Mesenchymal stem cell (in vitro differentiated cells and primary cell): ENCODE measurements at regions not wholly inside any gene's neighbourhood (a gene's known extent, or its start where the extent isn't known, plus 50 kb on each side); places are given as distances from the start of the nearest gene placed in this dataset.

Experiments used
- DNase-seq: peaks from one replicate; pipeline ENCODE4 v3.0.0-alpha.2; 2013
- H2AFZ ChIP-seq: one replicate; pipeline ENCODE4 v1.6.1; 2013; ENCODE audit warnings: low read depth, mild to moderate bottlenecking, control low read depth, inconsistent platforms, low read length, moderate library complexity
- H2AK5ac ChIP-seq: 2 replicates; pipeline ENCODE4 v1.6.1; 2013; ENCODE audit warnings: low read length, moderate library complexity, mild to moderate bottlenecking, inconsistent platforms; ENCODE audit not compliant: severe bottlenecking
- H2BK120ac ChIP-seq: one replicate; pipeline ENCODE4 v1.6.1; 2013; ENCODE audit warnings: low read depth, mild to moderate bottlenecking, inconsistent platforms, low read length, moderate library complexity
- H2BK12ac ChIP-seq, 2 experiments: one replicate each; pipeline ENCODE4 v1.6.1; 2013; ENCODE audit warnings: inconsistent platforms in 2 of 2, low read length in 2 of 2, mild to moderate bottlenecking in 2 of 2, moderate library complexity in 2 of 2, control low read depth in 1 of 2
- H2BK15ac ChIP-seq: one replicate; pipeline ENCODE4 v1.6.1; 2013; ENCODE audit warnings: mild to moderate bottlenecking, low read depth, inconsistent platforms; ENCODE audit not compliant: poor library complexity, severe bottlenecking
- H2BK5ac ChIP-seq: 2 replicates; pipeline ENCODE4 v1.6.1; 2013; ENCODE audit warnings: low read depth, mild to moderate bottlenecking, low read length, control low read depth, inconsistent platforms; ENCODE audit not compliant: poor library complexity, severe bottlenecking
- H3K14ac ChIP-seq, 2 experiments: one replicate each; pipeline ENCODE4 v1.6.1; 2013; ENCODE audit warnings: inconsistent platforms in 2 of 2, low read length in 2 of 2, control low read depth in 1 of 2, mild to moderate bottlenecking in 1 of 2, moderate library complexity in 1 of 2
- H3K18ac ChIP-seq, 2 experiments: one replicate each; pipeline ENCODE4 v1.6.1; 2013; ENCODE audit warnings: inconsistent platforms in 2 of 2, low read length in 2 of 2, control low read depth in 1 of 2, low read depth in 1 of 2, mild to moderate bottlenecking in 1 of 2
- H3K23ac ChIP-seq, 2 experiments: one replicate each; pipeline ENCODE4 v1.6.1; 2013; ENCODE audit warnings: inconsistent platforms in 2 of 2, low read length in 2 of 2, mild to moderate bottlenecking in 2 of 2, moderate library complexity in 2 of 2, control low read depth in 1 of 2
- H3K27ac ChIP-seq: 2 replicates; pipeline ENCODE4 v1.5.1; 2013; ENCODE audit warnings: mild to moderate bottlenecking, moderate library complexity, low read length, control low read depth, inconsistent platforms; ENCODE audit not compliant: poor library complexity, severe bottlenecking
- H3K27me3 ChIP-seq, 2 experiments: 2 replicates each; pipeline versions ENCODE4 v1.6.1 to v1.7.0; 2013; ENCODE audit warnings: low read length in 2 of 2, mild to moderate bottlenecking in 2 of 2, moderate library complexity in 2 of 2, control low read depth in 1 of 2, inconsistent platforms in 1 of 2; ENCODE audit not compliant: control insufficient read depth in 1 of 2, insufficient read depth in 1 of 2
- H3K36me3 ChIP-seq, 2 experiments: 2 replicates each; pipeline versions ENCODE4 v1.6.1 to v1.7.0; 2013; ENCODE audit warnings: low read length in 2 of 2, control low read depth in 1 of 2, inconsistent platforms in 1 of 2, low read depth in 1 of 2, mild to moderate bottlenecking in 1 of 2; ENCODE audit not compliant: insufficient read depth in 2 of 2, control insufficient read depth in 1 of 2
- H3K4ac ChIP-seq, 2 experiments: one replicate each; pipeline ENCODE4 v1.6.1; 2013; ENCODE audit warnings: inconsistent platforms in 2 of 2, low read length in 2 of 2, mild to moderate bottlenecking in 2 of 2, moderate library complexity in 2 of 2, control low read depth in 1 of 2, low read depth in 1 of 2
- H3K4me1 ChIP-seq: 2 replicates; pipeline ENCODE4 v1.6.1; 2013; ENCODE audit warnings: low read depth, low read length, control low read depth; ENCODE audit not compliant: control insufficient read depth, insufficient read depth
- H3K4me2 ChIP-seq: 2 replicates; pipeline ENCODE4 v1.6.1; 2013; ENCODE audit warnings: low read length, mild to moderate bottlenecking, inconsistent platforms; ENCODE audit not compliant: poor library complexity, severe bottlenecking
- H3K4me3 ChIP-seq, 2 experiments: 2 replicates each; pipeline versions ENCODE4 v1.5.1 to v1.7.0; 2013; ENCODE audit warnings: low read length in 2 of 2, mild to moderate bottlenecking in 2 of 2, control low read depth in 1 of 2, low read depth in 1 of 2; ENCODE audit not compliant: insufficient read depth in 1 of 2
- H3K79me1 ChIP-seq: replicated peaks from 2 replicates; pipeline ENCODE4 v1.6.1; 2013; ENCODE audit warnings: mild to moderate bottlenecking, control low read depth, low read length, inconsistent platforms; ENCODE audit not compliant: poor library complexity, severe bottlenecking
- H3K9ac ChIP-seq: 2 replicates; pipeline ENCODE4 v1.7.0; 2013; ENCODE audit warnings: mild to moderate bottlenecking, low read length, moderate library complexity
- H3K9me3 ChIP-seq: 2 replicates; pipeline ENCODE4 v1.7.0; 2013; ENCODE audit warnings: mild to moderate bottlenecking, low read length; ENCODE audit not compliant: control insufficient read depth
- H4K8ac ChIP-seq: one replicate; pipeline ENCODE4 v1.6.1; 2013; ENCODE audit warnings: inconsistent platforms, mild to moderate bottlenecking, low read length, moderate library complexity
- H4K91ac ChIP-seq: one replicate; pipeline ENCODE4 v1.6.1; 2013; ENCODE audit warnings: mild to moderate bottlenecking, low read length, inconsistent platforms
- WGBS: methylation state at CpG from one replicate; pipeline ENCODE4 v1.1.7; 2013; ENCODE audit warnings: mixed read lengths; 5-methylcytosine and 5-hydroxymethylcytosine counted together

DNA sequence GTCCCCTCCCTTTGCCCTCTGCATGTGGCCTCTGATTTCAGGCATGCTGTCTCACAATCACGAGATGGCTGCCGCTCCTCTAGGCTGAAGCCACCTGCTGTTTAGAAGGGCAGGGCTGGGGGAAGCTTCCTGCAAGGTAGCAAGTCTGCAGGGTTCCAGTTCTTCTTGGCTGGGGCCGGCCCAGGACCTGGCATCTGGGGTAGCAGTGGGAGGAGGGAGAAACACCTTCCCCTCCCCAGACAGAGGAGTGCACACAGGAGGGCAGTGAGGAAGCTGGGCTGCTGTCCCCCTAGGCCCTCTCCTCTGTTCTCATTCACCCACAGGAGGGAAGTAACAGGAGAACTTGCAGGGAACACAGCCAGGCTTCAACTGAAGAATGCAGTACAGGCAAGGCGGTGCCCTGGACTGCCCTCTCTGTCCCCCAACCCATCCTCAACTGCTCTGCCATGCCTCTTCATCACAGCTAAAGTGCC lies 345.9 kb upstream of the HS6ST1 start:
- no peak for DNase-seq
- H3K4me1 ChIP-seq, result peaks cover 7% of the 10 kb centered on the region
- H3K9ac ChIP-seq, result no peak overlapping the region
- no peak overlapping the region for H2BK12ac ChIP-seq
- no peak overlapping the region for H3K27ac ChIP-seq
- 46% methylated on average over 4 of the region's 4 CpGs for WGBS
- no peak overlapping the region for H3K14ac ChIP-seq
- no peak overlapping the region for H3K23ac ChIP-seq
- no peak overlapping the region for H2BK120ac ChIP-seq
- H2BK5ac ChIP-seq, result no peak overlapping the region
- no peak overlapping the region for H3K4me2 ChIP-seq
- no peak overlapping the region for H3K4ac ChIP-seq
- peaks cover 31 to 52% of the 10 kb centered on the region in 2 experiments for H3K27me3 ChIP-seq
- no peak overlapping the region for H4K8ac ChIP-seq
- no peaks in the 10 kb centered on the region for H3K79me1 ChIP-seq
- no peak overlapping the region for H4K91ac ChIP-seq
- H3K4me3 ChIP-seq, result no peak overlapping the region
- no peaks in the 10 kb centered on the region for H3K9me3 ChIP-seq
- no peaks in the 10 kb centered on the region for H3K36me3 ChIP-seq
- no peak overlapping the region for H3K18ac ChIP-seq
- H2AFZ ChIP-seq, result peak overlapping the region; percentile 15
- no peak overlapping the region for H2AK5ac ChIP-seq
- H2BK15ac ChIP-seq, result no peak overlapping the region

GRCh38 chr2:128665113-128665512 lies 346.4 kb upstream of the HS6ST1 start:
- Histone ChIP-seq H2BK12ac (no peak overlapping the region), H3K79me1 (no peaks in the 10 kb centered on the region), H2BK5ac (no peak overlapping the region), H3K4me2 (no peak overlapping the region), H3K4me1 (peaks cover 7% of the 10 kb centered on the region), H3K4me3 (no peak overlapping the region), H4K8ac (no peak overlapping the region), H3K4ac (no peak overlapping the region), H3K14ac (peak overlapping the region in 1 of 2 experiments; percentile 55), H3K18ac (no peak overlapping the region), H3K27ac (no peak overlapping the region), H3K27me3 (peaks cover 26 to 52% of the 10 kb centered on the region in 2 experiments), H2BK120ac (no peak overlapping the region), H2AK5ac (no peak overlapping the region), H3K9ac (no peak overlapping the region), H4K91ac (no peak overlapping the region), H2BK15ac (no peak overlapping the region), H2AFZ (peak overlapping the region; percentile 15), H3K36me3 (no peaks in the 10 kb centered on the region), H3K23ac (no peak overlapping the region), H3K9me3 (no peaks in the 10 kb centered on the region)
- DNase-seq, result no peak
- WGBS, result 99% methylated on average over 4 of the region's 4 CpGs

GRCh38 chr2:128666596-128666995 lies 347.9 kb upstream of the HS6ST1 start:
- Histone ChIP-seq H3K27me3 (peaks cover 21 to 45% of the 10 kb centered on the region in 2 experiments), H3K9me3 (no peaks in the 10 kb centered on the region), H3K9ac (no peak overlapping the region), H3K14ac (no peak overlapping the region), H2AFZ (no peak overlapping the region), H2BK120ac (no peak overlapping the region), H2BK12ac (no peak overlapping the region), H4K91ac (no peak overlapping the region), H3K79me1 (no peaks in the 10 kb centered on the region), H3K36me3 (no peaks in the 10 kb centered on the region), H3K18ac (no peak overlapping the region), H3K4me2 (no peak overlapping the region), H4K8ac (no peak overlapping the region), H3K27ac (no peak overlapping the region), H2AK5ac (no peak overlapping the region), H3K4me3 (no peak overlapping the region), H3K23ac (no peak overlapping the region), H2BK5ac (no peak overlapping the region), H3K4ac (no peak overlapping the region), H2BK15ac (no peak overlapping the region), H3K4me1 (peaks cover 5% of the 10 kb centered on the region)
- 92% methylated on average over 6 of the region's 6 CpGs for WGBS
- no peak for DNase-seq

GRCh38 chr2:128667391-128667790 lies 348.7 kb upstream of the HS6ST1 start:
- no peak overlapping the region for H4K91ac ChIP-seq
- WGBS, result 92% methylated on average over 7 of the region's 7 CpGs
- H3K14ac ChIP-seq, result no peak overlapping the region
- H2BK15ac ChIP-seq, result no peak overlapping the region
- no peak overlapping the region for H2BK12ac ChIP-seq
- peaks cover 5% of the 10 kb centered on the region for H3K4me1 ChIP-seq
- H3K9ac ChIP-seq, result no peak overlapping the region
- H2AK5ac ChIP-seq, result no peak overlapping the region
- peaks cover 17 to 37% of the 10 kb centered on the region in 2 experiments for H3K27me3 ChIP-seq
- H3K9me3 ChIP-seq, result no peaks in the 10 kb centered on the region
- no peak overlapping the region for H3K4me3 ChIP-seq
- no peak overlapping the region for H2BK5ac ChIP-seq
- H3K27ac ChIP-seq, result no peak overlapping the region
- H3K79me1 ChIP-seq, result no peaks in the 10 kb centered on the region
- H2AFZ ChIP-seq, result no peak overlapping the region
- no peak overlapping the region for H4K8ac ChIP-seq
- H2BK120ac ChIP-seq, result no peak overlapping the region
- no peak overlapping the region for H3K18ac ChIP-seq
- no peak overlapping the region for H3K4me2 ChIP-seq
- H3K36me3 ChIP-seq, result no peaks in the 10 kb centered on the region
- H3K4ac ChIP-seq, result no peak overlapping the region
- no peak overlapping the region for H3K23ac ChIP-seq
- no peak for DNase-seq
